ENCODE measurements at regions not wholly inside any gene's neighbourhood (a gene's known extent, or its start where the extent isn't known, plus 50 kb on each side); places are given as distances from the start of the nearest gene placed in this dataset.

DNA sequence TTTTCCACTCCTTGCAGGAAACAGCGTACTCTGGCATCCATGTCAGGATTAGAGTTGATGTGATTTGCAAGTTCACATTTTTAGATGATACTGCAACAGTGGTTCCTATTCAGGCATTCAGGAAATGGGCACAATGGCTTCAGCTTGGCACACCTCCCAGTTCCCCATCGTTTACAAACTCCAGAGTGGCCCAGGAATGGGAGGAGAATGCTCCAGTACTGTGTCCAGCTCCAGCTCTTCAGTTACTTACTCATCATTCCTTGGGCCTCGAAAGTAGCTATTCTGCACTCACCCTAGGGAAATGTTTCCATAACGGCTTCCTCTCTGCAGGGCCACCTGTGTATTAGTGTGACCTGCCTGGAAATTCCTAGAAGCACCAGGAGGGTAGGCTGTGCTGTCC lies 239.7 kb upstream of the RGS6 start:
- TF ChIP-seq, protein P1, sequence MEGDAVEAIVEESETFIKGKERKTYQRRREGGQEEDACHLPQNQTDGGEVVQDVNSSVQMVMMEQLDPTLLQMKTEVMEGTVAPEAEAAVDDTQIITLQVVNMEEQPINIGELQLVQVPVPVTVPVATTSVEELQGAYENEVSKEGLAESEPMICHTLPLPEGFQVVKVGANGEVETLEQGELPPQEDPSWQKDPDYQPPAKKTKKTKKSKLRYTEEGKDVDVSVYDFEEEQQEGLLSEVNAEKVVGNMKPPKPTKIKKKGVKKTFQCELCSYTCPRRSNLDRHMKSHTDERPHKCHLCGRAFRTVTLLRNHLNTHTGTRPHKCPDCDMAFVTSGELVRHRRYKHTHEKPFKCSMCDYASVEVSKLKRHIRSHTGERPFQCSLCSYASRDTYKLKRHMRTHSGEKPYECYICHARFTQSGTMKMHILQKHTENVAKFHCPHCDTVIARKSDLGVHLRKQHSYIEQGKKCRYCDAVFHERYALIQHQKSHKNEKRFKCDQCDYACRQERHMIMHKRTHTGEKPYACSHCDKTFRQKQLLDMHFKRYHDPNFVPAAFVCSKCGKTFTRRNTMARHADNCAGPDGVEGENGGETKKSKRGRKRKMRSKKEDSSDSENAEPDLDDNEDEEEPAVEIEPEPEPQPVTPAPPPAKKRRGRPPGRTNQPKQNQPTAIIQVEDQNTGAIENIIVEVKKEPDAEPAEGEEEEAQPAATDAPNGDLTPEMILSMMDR (IDR thresholded peaks at IDR 0.05; ENCODE audit: low read depth, low read length, missing input control): no peak
- no peak for TF ChIP-seq RXRA (IDR thresholded peaks at IDR 0.05)
- no peak for TF ChIP-seq HNF4A (conservative IDR thresholded peaks at IDR 0.05)
- no peak for TF ChIP-seq EGR1 (IDR thresholded peaks at IDR 0.05; ENCODE audit: low read depth in 2 of 2)
- TF ChIP-seq, protein P2, sequence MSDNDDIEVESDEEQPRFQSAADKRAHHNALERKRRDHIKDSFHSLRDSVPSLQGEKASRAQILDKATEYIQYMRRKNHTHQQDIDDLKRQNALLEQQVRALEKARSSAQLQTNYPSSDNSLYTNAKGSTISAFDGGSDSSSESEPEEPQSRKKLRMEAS (IDR thresholded peaks at IDR 0.05): no peak
- TF ChIP-seq RAD21 (IDR thresholded peaks at IDR 0.05): no peak
- no peak for TF ChIP-seq SP1 (IDR thresholded peaks at IDR 0.05)
- TF ChIP-seq FOXA2 (IDR thresholded peaks at IDR 0.05): no peak
- no peak for TF ChIP-seq JUND (IDR thresholded peaks at IDR 0.05)
